Keratinocyte (primary cell): ENCODE measurements at regions not wholly inside any gene's neighbourhood (a gene's known extent, or its start where the extent isn't known, plus 50 kb on each side); places are given as distances from the start of the nearest gene placed in this dataset.

ENCODE experiments used
- EZH2 ChIP-seq: IDR thresholded peaks from one replicate; pipeline ENCODE4 v1.6.1; 2012; ENCODE audit warnings: inconsistent platforms, mild to moderate bottlenecking, low read length, moderate library complexity
- TF ChIP-seq, protein P1 (sequence below), 3 experiments: IDR thresholded peaks in 1 of 3; conservative IDR thresholded peaks in 1 of 3; optimal IDR thresholded peaks in 1 of 3; 2 replicates in 2 of 3; 3 replicates in 1 of 3; pipeline versions ENCODE3 to v1.5.1; 2011; ENCODE audit warnings: low read length in 3 of 3, mild to moderate bottlenecking in 3 of 3, moderate library complexity in 2 of 3, control low read depth in 1 of 3, inconsistent platforms in 1 of 3; ENCODE audit not compliant: insufficient read depth in 2 of 3; ENCODE audit errors: extremely low read depth in 1 of 3

DNA sequence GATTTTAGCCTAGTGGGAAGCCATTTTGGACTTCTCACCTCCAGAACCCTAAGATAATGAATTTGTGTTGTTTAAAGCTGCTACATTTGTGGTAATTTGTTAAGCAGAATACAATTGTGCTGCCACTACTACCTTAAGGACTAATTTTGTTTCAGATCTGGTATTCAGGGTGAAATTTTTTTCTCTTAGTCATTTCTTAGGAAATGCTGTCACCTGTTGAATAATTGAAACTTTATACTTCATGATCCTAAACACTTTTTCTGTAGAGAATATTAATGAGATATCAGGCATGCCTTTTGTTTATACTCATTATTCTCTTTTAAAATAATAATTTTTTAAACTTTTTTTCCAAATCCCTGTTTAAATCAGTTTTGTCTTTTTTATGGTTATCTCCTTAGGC, 246.8 kb downstream of the TGFB2 start:
- TF ChIP-seq, protein P1, sequence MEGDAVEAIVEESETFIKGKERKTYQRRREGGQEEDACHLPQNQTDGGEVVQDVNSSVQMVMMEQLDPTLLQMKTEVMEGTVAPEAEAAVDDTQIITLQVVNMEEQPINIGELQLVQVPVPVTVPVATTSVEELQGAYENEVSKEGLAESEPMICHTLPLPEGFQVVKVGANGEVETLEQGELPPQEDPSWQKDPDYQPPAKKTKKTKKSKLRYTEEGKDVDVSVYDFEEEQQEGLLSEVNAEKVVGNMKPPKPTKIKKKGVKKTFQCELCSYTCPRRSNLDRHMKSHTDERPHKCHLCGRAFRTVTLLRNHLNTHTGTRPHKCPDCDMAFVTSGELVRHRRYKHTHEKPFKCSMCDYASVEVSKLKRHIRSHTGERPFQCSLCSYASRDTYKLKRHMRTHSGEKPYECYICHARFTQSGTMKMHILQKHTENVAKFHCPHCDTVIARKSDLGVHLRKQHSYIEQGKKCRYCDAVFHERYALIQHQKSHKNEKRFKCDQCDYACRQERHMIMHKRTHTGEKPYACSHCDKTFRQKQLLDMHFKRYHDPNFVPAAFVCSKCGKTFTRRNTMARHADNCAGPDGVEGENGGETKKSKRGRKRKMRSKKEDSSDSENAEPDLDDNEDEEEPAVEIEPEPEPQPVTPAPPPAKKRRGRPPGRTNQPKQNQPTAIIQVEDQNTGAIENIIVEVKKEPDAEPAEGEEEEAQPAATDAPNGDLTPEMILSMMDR (optimal IDR thresholded peaks at IDR 0.05 in 1 of 3, IDR thresholded peaks at IDR 0.05 in 1 of 3, conservative IDR thresholded peaks at IDR 0.05 in 1 of 3; ENCODE audit: extremely low read depth in 1 of 3, insufficient read depth in 2 of 3, low read length in 3 of 3) = no peak
- TF ChIP-seq EZH2 = no peak
